Gastrocnemius medialis (tissue), 4 donors: ENCODE measurements at regions not wholly inside any gene's neighbourhood (a gene's known extent, or its start where the extent isn't known, plus 50 kb on each side); places are given as distances from the start of the nearest gene placed in this dataset.

Experiments used
- ATAC-seq, 2 donors: fragments of 150-250 bp; one replicate each; pipeline ENCODE4 v1.9.1; 2016
- DNase-seq, 2 donors: peaks; one replicate each; pipeline ENCODE4 v3.0.0-alpha.2; 2019
- H3K27ac ChIP-seq, 4 donors: fragments of 200-600 bp; sonication (generic); 1 replicate in 1 of 4; 2 replicates in 3 of 4; pipeline ENCODE4 v1.5.1; 2016 to 2018; ENCODE audit warnings: mild to moderate bottlenecking in 2 of 4, moderate library complexity in 1 of 4
- H3K27me3 ChIP-seq, 3 donors: fragments of 200-600 bp; sonication (generic) in 2 of 3; 1 replicate in 1 of 3; 2 replicates in 2 of 3; pipeline versions ENCODE4 v1.5.1 to v1.6.0; 2016 to 2019; ENCODE audit warnings: mild to moderate bottlenecking in 1 of 3, moderate library complexity in 1 of 3
- H3K36me3 ChIP-seq, 2 donors: fragments of 200-600 bp; sonication (generic) in 1 of 2; one replicate each; pipeline ENCODE4 v1.5.1; 2017 to 2018
- H3K4me1 ChIP-seq, 2 donors: fragments of 200-600 bp; sonication (generic) in 1 of 2; one replicate each; pipeline ENCODE4 v1.5.1; 2016 to 2017; ENCODE audit warnings: mild to moderate bottlenecking in 2 of 2
- H3K4me3 ChIP-seq, 4 donors: fragments of 200-600 bp; sonication (generic) in 3 of 4; 1 replicate in 1 of 4; 2 replicates in 3 of 4; pipeline ENCODE4 v1.5.1; 2016 to 2019; ENCODE audit warnings: mild to moderate bottlenecking in 2 of 4
- H3K9me3 ChIP-seq, 3 donors: fragments of 200-600 bp; sonication (generic) in 2 of 3; 1 replicate in 1 of 3; 2 replicates in 2 of 3; pipeline ENCODE4 v1.5.1; 2016 to 2019
- CTCF ChIP-seq, 5 experiments: fragments of 450-650 bp in 3 of 5; fragments of 200-600 bp in 2 of 5; sonication (generic) in 2 of 5; IDR thresholded peaks in 4 of 5; conservative IDR thresholded peaks in 1 of 5; 1 replicate in 4 of 5; 2 replicates in 1 of 5; pipeline ENCODE4 v1.5.1; 2016 to 2019; ENCODE audit warnings: antibody characterized with exemption in 5 of 5, mild to moderate bottlenecking in 3 of 5, moderate library complexity in 3 of 5
- POLR2A ChIP-seq, 2 donors: fragments of 450-650 bp; IDR thresholded peaks; one replicate each; pipeline ENCODE4 v1.6.1; 2017; ENCODE audit warnings: antibody characterized with exemption in 2 of 2, mild to moderate bottlenecking in 2 of 2, moderate library complexity in 2 of 2
- in situ Hi-C, 4 donors: fragments of 200-750 bp; cut with MboI; loops; one replicate each; pipeline versions ENCODE4 v1.15.0 to v1.8.0; 2017; ENCODE audit warnings: low sequenced_read_pairs in 4 of 4
- intact Hi-C: fragments of 100-400 bp; cut with DNase I; formaldehyde crosslinking; loops from one replicate; pipeline ENCODE4 v1.15.1; 2023; ENCODE audit warnings: low total_unique reads

GRCh38 chr9:109935406-109936087, 155.5 kb downstream of the PALM2AKAP2 start:
- DNase-seq = no peak
- Histone ChIP-seq H3K27me3 (no peaks in the 10 kb centered on the region), H3K27ac (no peak overlapping the region), H3K36me3 (no peaks in the 10 kb centered on the region), H3K9me3 (no peaks in the 10 kb centered on the region), H3K4me1 (no peaks in the 10 kb centered on the region), H3K4me3 (no peak overlapping the region)
- in situ Hi-C loops (no loop called here), intact Hi-C loops (no loop called here)
- ATAC-seq = no peak
- TF ChIP-seq POLR2A (IDR thresholded peaks at IDR 0.05) (no peak), CTCF (IDR thresholded peaks at IDR 0.05 in 4 of 5, conservative IDR thresholded peaks at IDR 0.05 in 1 of 5) (no peak)

GRCh38 chr9:109937861-109938453, 158.0 kb downstream of the PALM2AKAP2 start:
- in situ Hi-C loops (no loop called here), intact Hi-C loops (no loop called here)
- H3K36me3 ChIP-seq = no peaks in the 10 kb centered on the region
- no peak for DNase-seq
- ATAC-seq = no peak
- no peak overlapping the region for H3K27ac ChIP-seq
- H3K27me3 ChIP-seq = no peaks in the 10 kb centered on the region
- TF ChIP-seq CTCF (IDR thresholded peaks at IDR 0.05 in 4 of 5, conservative IDR thresholded peaks at IDR 0.05 in 1 of 5) = no peak
- no peak for TF ChIP-seq POLR2A (IDR thresholded peaks at IDR 0.05)
- no peaks in the 10 kb centered on the region for H3K4me1 ChIP-seq
- no peak overlapping the region for H3K4me3 ChIP-seq
- no peaks in the 10 kb centered on the region for H3K9me3 ChIP-seq

GRCh38 chr9:109939698-109940342, 159.8 kb downstream of the PALM2AKAP2 start:
- TF ChIP-seq CTCF (IDR thresholded peaks at IDR 0.05 in 4 of 5, conservative IDR thresholded peaks at IDR 0.05 in 1 of 5) (no peak), POLR2A (IDR thresholded peaks at IDR 0.05) (no peak)
- Histone ChIP-seq H3K36me3 (no peaks in the 10 kb centered on the region), H3K4me1 (no peaks in the 10 kb centered on the region), H3K9me3 (no peaks in the 10 kb centered on the region), H3K27me3 (no peaks in the 10 kb centered on the region), H3K27ac (no peak overlapping the region), H3K4me3 (no peak overlapping the region)
- no peak for DNase-seq
- in situ Hi-C loops (no loop called here), intact Hi-C loops (no loop called here)
- ATAC-seq = peak; percentile 45 to 46

GRCh38 chr9:109940561-109940960, 160.6 kb downstream of the PALM2AKAP2 start:
- Histone ChIP-seq H3K27ac (no peak overlapping the region), H3K4me1 (no peaks in the 10 kb centered on the region), H3K4me3 (no peak overlapping the region), H3K9me3 (no peaks in the 10 kb centered on the region), H3K36me3 (no peaks in the 10 kb centered on the region), H3K27me3 (no peaks in the 10 kb centered on the region)
- ATAC-seq (no peak), DNase-seq (no peak)
- TF ChIP-seq CTCF (IDR thresholded peaks at IDR 0.05 in 4 of 5, conservative IDR thresholded peaks at IDR 0.05 in 1 of 5) (no peak), POLR2A (IDR thresholded peaks at IDR 0.05) (no peak)
- in situ Hi-C loops = no loop called here
- intact Hi-C loops = no loop called here
